NCI-H2171 treated with DMSO at 0.1 percent for 48 hours (cell line): ENCODE measurements at regions not wholly inside any gene's neighbourhood (a gene's known extent, or its start where the extent isn't known, plus 50 kb on each side); places are given as distances from the start of the nearest gene placed in this dataset.
"Not testable (repeated sequence)": the region's sequence is repeated elsewhere in the genome, so short reads cannot be mapped to it uniquely, and the experiment has no call there.

Experiments
- DNase-seq: peaks from one replicate; lab custom pipeline; 2025; lab: John Stamatoyannopoulos, UW

- DNase-seq: no peak
Observed at GRCh38 chr7:81045491-81046030, 126.7 kb upstream of the SEMA3C start.

- not testable (repeated sequence) for DNase-seq
Observed at GRCh38 chr7:81042646-81043045, 123.8 kb upstream of the SEMA3C start.

GRCh38 chr7:81040496-81040895 lies 121.6 kb upstream of the SEMA3C start:
- no peak for DNase-seq

GRCh38 chr7:81036871-81037270 lies 118.0 kb upstream of the SEMA3C start:
- no peak for DNase-seq

- no peak for DNase-seq
Observed at GRCh38 chr7:81036057-81036456, 117.2 kb upstream of the SEMA3C start.

- DNase-seq: no peak
Observed at GRCh38 chr7:81031996-81032395, 113.1 kb upstream of the SEMA3C start.

- DNase-seq: no peak
Observed at GRCh38 chr7:81031243-81031642, 112.4 kb upstream of the SEMA3C start.

- no peak for DNase-seq
Observed at GRCh38 chr7:81030472-81030871, 111.6 kb upstream of the SEMA3C start.

GRCh38 chr7:81029511-81029910 lies 110.7 kb upstream of the SEMA3C start:
- peak; percentile 79 for DNase-seq

- no peak for DNase-seq
Observed at GRCh38 chr7:81025360-81025759, 106.5 kb upstream of the SEMA3C start.

GRCh38 chr7:81014908-81015307 lies 96.1 kb upstream of the SEMA3C start:
- no peak for DNase-seq

GRCh38 chr7:81014266-81014665 lies 95.4 kb upstream of the SEMA3C start:
- no peak for DNase-seq

GRCh38 chr7:81013083-81013817 lies 94.4 kb upstream of the SEMA3C start:
- DNase-seq: no peak

GRCh38 chr7:81008901-81009300 lies 90.0 kb upstream of the SEMA3C start:
- no peak for DNase-seq

- DNase-seq: no peak
Observed at GRCh38 chr7:81007051-81007450, 88.2 kb upstream of the SEMA3C start.

- DNase-seq: no peak
Observed at GRCh38 chr7:81005254-81005653, 86.4 kb upstream of the SEMA3C start.

- no peak for DNase-seq
Observed at GRCh38 chr7:81004098-81004497, 85.2 kb upstream of the SEMA3C start.

- no peak for DNase-seq
Observed at GRCh38 chr7:81003326-81003725, 84.5 kb upstream of the SEMA3C start.

- DNase-seq: peak; percentile 28
Observed at GRCh38 chr7:81002421-81002820, 83.6 kb upstream of the SEMA3C start.

GRCh38 chr7:80999771-81000170 lies 80.9 kb upstream of the SEMA3C start:
- DNase-seq: no peak

GRCh38 chr7:80999100-80999499 lies 80.2 kb upstream of the SEMA3C start:
- peak; percentile 28 for DNase-seq

GRCh38 chr7:80997841-80998240 lies 79.0 kb upstream of the SEMA3C start:
- DNase-seq: peak; percentile 93

GRCh38 chr7:80996236-80996635 lies 77.4 kb upstream of the SEMA3C start:
- DNase-seq: not testable (repeated sequence)

- DNase-seq: no peak
Observed at GRCh38 chr7:80991654-80992053, 72.8 kb upstream of the SEMA3C start.
